GM12864 (cell line): ENCODE measurements at regions not wholly inside any gene's neighbourhood (a gene's known extent, or its start where the extent isn't known, plus 50 kb on each side); places are given as distances from the start of the nearest gene placed in this dataset.

Source experiments
- DNase-seq: peaks from one replicate; pipeline ENCODE4 v3.0.0-alpha.2; 2011; ENCODE audit warnings: low read depth
- H3K4me3 ChIP-seq: 2 replicates; pipeline ENCODE4 v1.5.1; 2011; ENCODE audit warnings: mild to moderate bottlenecking, low read depth, low read length, control low read depth
- CTCF ChIP-seq: IDR thresholded peaks from 2 replicates; pipeline ENCODE4 v1.5.1; 2011; ENCODE audit warnings: low read depth, mild to moderate bottlenecking, moderate library complexity, low read length, control low read depth, inconsistent platforms; ENCODE audit errors: missing control alignments

- no peak for DNase-seq
- H3K4me3 ChIP-seq, result no peak overlapping the region
- no peak for TF ChIP-seq CTCF
Observed at GRCh38 chr3:111392894-111393398, 149.1 kb upstream of the CD96 start.

GRCh38 chr3:111412656-111413055 lies 129.3 kb upstream of the CD96 start:
- DNase-seq, result no peak

GRCh38 chr3:111414531-111414930 lies 127.5 kb upstream of the CD96 start:
- H3K4me3 ChIP-seq, result no peak overlapping the region
- DNase-seq, result no peak
- TF ChIP-seq CTCF, result no peak

More at GRCh38 chr3:111412656-111413055, 129.3 kb upstream of the CD96 start:
- no peak overlapping the region for H3K4me3 ChIP-seq
- TF ChIP-seq CTCF, result no peak

- TF ChIP-seq CTCF, result no peak
Observed at GRCh38 chr3:111415018-111415417, 127.0 kb upstream of the CD96 start.

GRCh38 chr3:111418391-111418790 lies 123.6 kb upstream of the CD96 start:
- H3K4me3 ChIP-seq, result no peak overlapping the region
- DNase-seq, result no peak
- TF ChIP-seq CTCF, result no peak

More at GRCh38 chr3:111415018-111415417, 127.0 kb upstream of the CD96 start:
- H3K4me3 ChIP-seq, result no peak overlapping the region
- DNase-seq, result no peak

- TF ChIP-seq CTCF, result no peak
- DNase-seq, result no peak
Observed at GRCh38 chr3:111428301-111428700, 113.7 kb upstream of the CD96 start.

GRCh38 chr3:111434941-111435622 lies 106.9 kb upstream of the CD96 start:
- no peak for DNase-seq
- no peak overlapping the region for H3K4me3 ChIP-seq
- TF ChIP-seq CTCF, result no peak

More at GRCh38 chr3:111428301-111428700, 113.7 kb upstream of the CD96 start:
- no peak overlapping the region for H3K4me3 ChIP-seq
